Cardiac fibroblast (primary cell): ENCODE measurements at regions not wholly inside any gene's neighbourhood (a gene's known extent, or its start where the extent isn't known, plus 50 kb on each side); places are given as distances from the start of the nearest gene placed in this dataset.

Experiments used
- DNase-seq, 2 donors: peaks; one replicate each; pipeline versions ENCODE4 v3.0.0 to v3.0.0-alpha.2; 2010; ENCODE audit warnings: low read depth in 2 of 2
- H3K4me3 ChIP-seq, 2 donors: replicated peaks in 1 of 2; 1 replicate in 1 of 2; 2 replicates in 1 of 2; pipeline ENCODE4 v1.5.1; 2011; ENCODE audit warnings: low read depth in 2 of 2, low read length in 2 of 2, mild to moderate bottlenecking in 2 of 2, moderate library complexity in 1 of 2
- CTCF ChIP-seq: IDR thresholded peaks from one replicate; pipeline ENCODE4 v1.5.1; 2011; ENCODE audit warnings: low read depth, mild to moderate bottlenecking, low read length, inconsistent platforms

DNA sequence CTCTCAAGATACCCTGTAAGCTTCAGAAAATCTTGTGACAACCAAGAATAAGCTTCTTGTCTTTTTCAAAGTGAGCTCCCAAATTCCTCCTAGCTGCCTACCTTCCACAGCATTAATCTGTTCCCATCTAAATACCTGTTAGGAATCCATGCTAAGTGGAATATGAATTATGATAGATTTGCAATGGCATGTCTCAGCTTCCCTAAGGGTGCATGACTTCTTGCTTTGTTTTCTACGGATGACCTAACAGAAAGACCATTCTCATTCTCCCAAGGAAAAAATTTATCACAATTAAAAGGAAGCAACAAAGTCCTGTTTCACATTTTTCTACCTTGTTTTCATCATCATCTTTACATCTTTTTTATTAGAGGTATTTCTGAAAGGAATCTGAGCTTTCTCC lies 532.7 kb downstream of the GRXCR1 start:
- no peak for DNase-seq
- no peak overlapping the region for H3K4me3 ChIP-seq
- no peak for TF ChIP-seq CTCF

- no peak overlapping the region for H3K4me3 ChIP-seq
- no peak for DNase-seq
- TF ChIP-seq CTCF, result no peak
Measured at GRCh38 chr4:43435291-43435690, 542.8 kb downstream of the GRXCR1 start.

GRCh38 chr4:43452948-43453347 lies 560.4 kb downstream of the GRXCR1 start:
- H3K4me3 ChIP-seq, result no peak overlapping the region
- DNase-seq, result no peak
- no peak for TF ChIP-seq CTCF

DNA sequence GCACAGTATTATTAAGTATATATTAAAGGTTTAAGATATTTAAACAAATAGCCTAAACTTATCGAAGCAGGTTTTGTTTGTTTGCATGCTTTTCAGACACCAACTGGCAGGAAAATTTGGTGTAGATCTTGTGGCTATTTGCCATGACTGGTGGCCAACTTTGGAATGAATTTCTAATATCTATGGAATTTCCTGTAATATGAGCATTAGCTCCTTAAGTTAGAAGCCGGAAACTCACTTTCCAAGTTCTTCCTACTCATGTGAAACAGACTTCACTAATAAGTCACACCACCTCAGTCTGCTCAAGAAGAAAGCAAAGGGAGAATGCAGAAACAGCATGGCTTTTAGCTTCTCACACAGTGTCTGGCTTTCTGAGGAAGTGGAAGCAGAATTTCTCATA lies 563.9 kb downstream of the GRXCR1 start:
- peak; percentile 84 to 87 for DNase-seq
- TF ChIP-seq CTCF, result no peak
- H3K4me3 ChIP-seq, result no peak overlapping the region

DNA sequence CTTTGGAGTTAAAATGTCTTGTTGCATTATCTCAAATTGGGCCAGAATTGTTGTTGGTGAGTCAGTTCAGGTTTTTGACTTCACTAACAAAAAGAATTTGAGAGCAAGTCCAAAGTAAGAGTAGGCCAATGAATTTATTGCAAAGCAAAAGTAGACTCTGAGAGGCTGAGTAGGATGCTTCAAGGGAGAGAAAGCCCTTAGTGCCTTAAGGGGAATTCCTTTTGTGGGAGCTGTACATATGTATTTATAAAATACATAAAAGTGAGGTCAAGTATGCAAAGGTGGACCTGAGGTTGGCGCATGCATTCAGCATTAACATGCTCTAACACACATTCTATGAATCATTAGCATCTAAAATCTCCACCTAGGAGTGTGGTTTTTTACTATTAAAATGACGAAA lies 565.4 kb downstream of the GRXCR1 start:
- H3K4me3 ChIP-seq, result no peak overlapping the region
- no peak for DNase-seq
- TF ChIP-seq CTCF, result no peak

- DNase-seq, result no peak
- no peak overlapping the region for H3K4me3 ChIP-seq
- TF ChIP-seq CTCF, result no peak
Measured at GRCh38 chr4:43458293-43458692, 565.8 kb downstream of the GRXCR1 start.

DNA sequence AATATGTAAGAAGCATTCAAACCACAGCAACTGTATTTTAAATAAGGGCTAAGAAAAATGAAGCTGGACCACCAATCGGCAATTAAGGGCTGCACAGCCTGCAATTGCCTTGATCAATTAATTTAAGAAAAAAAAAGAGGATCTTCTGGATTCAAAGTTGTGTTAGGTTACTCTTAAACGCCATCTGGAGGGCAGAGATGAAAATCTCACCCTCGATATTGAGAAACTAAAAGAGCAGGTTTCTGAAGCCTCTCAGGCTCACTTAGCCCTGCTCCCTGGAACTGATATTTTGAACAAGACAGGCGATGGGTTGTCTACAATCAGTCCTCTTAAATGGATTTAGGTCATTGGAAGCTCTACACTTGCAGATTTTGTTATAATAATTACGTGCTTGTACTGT lies 579.4 kb downstream of the GRXCR1 start:
- peak; percentile 17 for TF ChIP-seq CTCF
- H3K4me3 ChIP-seq, result no peak overlapping the region
- peak; percentile 8 to 39 for DNase-seq
